ENCODE measurements at regions not wholly inside any gene's neighbourhood (a gene's known extent, or its start where the extent isn't known, plus 50 kb on each side); places are given as distances from the start of the nearest gene placed in this dataset.

GRCh38 chr11:113626736-113627135, 79.4 kb downstream of the TMPRSS5 start:
- Histone ChIP-seq H3K4me3 (replicated peaks; ENCODE audit: insufficient read depth, low read length) (no peak overlapping the region), H3K27me3 (ENCODE audit: insufficient read depth, poor library complexity, severe bottlenecking) (no peaks in the 10 kb centered on the region), H3K27ac (replicated peaks) (no peak overlapping the region)
- TF ChIP-seq POLR2AphosphoS5 (IDR thresholded peaks at IDR 0.05; ENCODE audit: low read depth) = no peak
- no peak for TF ChIP-seq GABPA (IDR thresholded peaks at IDR 0.05; ENCODE audit: low read depth)
- TF ChIP-seq CTCF (IDR thresholded peaks at IDR 0.05; ENCODE audit: insufficient read depth, low read length) = no peak
- TF ChIP-seq, protein P1, sequence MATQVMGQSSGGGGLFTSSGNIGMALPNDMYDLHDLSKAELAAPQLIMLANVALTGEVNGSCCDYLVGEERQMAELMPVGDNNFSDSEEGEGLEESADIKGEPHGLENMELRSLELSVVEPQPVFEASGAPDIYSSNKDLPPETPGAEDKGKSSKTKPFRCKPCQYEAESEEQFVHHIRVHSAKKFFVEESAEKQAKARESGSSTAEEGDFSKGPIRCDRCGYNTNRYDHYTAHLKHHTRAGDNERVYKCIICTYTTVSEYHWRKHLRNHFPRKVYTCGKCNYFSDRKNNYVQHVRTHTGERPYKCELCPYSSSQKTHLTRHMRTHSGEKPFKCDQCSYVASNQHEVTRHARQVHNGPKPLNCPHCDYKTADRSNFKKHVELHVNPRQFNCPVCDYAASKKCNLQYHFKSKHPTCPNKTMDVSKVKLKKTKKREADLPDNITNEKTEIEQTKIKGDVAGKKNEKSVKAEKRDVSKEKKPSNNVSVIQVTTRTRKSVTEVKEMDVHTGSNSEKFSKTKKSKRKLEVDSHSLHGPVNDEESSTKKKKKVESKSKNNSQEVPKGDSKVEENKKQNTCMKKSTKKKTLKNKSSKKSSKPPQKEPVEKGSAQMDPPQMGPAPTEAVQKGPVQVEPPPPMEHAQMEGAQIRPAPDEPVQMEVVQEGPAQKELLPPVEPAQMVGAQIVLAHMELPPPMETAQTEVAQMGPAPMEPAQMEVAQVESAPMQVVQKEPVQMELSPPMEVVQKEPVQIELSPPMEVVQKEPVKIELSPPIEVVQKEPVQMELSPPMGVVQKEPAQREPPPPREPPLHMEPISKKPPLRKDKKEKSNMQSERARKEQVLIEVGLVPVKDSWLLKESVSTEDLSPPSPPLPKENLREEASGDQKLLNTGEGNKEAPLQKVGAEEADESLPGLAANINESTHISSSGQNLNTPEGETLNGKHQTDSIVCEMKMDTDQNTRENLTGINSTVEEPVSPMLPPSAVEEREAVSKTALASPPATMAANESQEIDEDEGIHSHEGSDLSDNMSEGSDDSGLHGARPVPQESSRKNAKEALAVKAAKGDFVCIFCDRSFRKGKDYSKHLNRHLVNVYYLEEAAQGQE (IDR thresholded peaks at IDR 0.05; ENCODE audit: insufficient replicate concordance, low read depth) = no peak
- TF ChIP-seq SPI1 (IDR thresholded peaks at IDR 0.05; ENCODE audit: borderline replicate concordance, low read depth) = no peak
- DNase-seq (ENCODE audit: low read depth in 1 of 2, low spot score in 1 of 2) = no peak

- Histone ChIP-seq H3K27ac (replicated peaks) (no peak overlapping the region), H3K27me3 (ENCODE audit: insufficient read depth, poor library complexity, severe bottlenecking) (no peaks in the 10 kb centered on the region), H3K4me3 (replicated peaks; ENCODE audit: insufficient read depth, low read length) (no peak overlapping the region)
- no peak for DNase-seq (ENCODE audit: low read depth in 1 of 2, low spot score in 1 of 2)
- TF ChIP-seq GABPA (IDR thresholded peaks at IDR 0.05; ENCODE audit: low read depth) = no peak
Measured at GRCh38 chr11:113623114-113623513, 83.0 kb downstream of the TMPRSS5 start.

DNA sequence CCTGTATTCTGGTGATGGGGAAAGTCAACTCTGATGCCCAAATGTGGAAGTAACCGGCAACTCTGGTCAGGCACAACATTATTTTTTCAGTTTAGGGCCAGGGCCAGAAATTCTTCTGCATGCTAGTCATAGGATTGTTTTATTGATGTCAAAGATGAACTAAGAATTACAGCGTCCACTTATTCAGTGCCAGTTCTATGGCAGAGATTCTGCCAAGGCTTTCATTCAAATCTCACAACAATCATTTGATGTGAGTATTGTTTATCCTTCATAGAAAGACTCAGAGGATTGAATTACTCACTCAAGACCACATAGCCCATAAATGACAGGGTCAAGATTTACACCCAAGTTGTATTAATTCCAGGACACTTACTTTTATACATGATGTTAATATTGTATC, 87.7 kb downstream of the TMPRSS5 start:
- no peak overlapping the region for H3K27ac ChIP-seq (replicated peaks)
- H3K27me3 ChIP-seq (ENCODE audit: insufficient read depth, poor library complexity, severe bottlenecking) = no peaks in the 10 kb centered on the region
- DNase-seq (ENCODE audit: low read depth in 1 of 2, low spot score in 1 of 2) = no peak
- no peak overlapping the region for H3K4me3 ChIP-seq (replicated peaks; ENCODE audit: insufficient read depth, low read length)
- TF ChIP-seq SPI1 (IDR thresholded peaks at IDR 0.05; ENCODE audit: borderline replicate concordance, low read depth) (no peak), CTCF (IDR thresholded peaks at IDR 0.05; ENCODE audit: insufficient read depth, low read length) (no peak), GABPA (IDR thresholded peaks at IDR 0.05; ENCODE audit: low read depth) (no peak), POLR2AphosphoS5 (IDR thresholded peaks at IDR 0.05; ENCODE audit: low read depth) (no peak)
- TF ChIP-seq, protein P1 (IDR thresholded peaks at IDR 0.05; ENCODE audit: insufficient replicate concordance, low read depth) = no peak

GRCh38 chr11:113615773-113616172, 90.3 kb downstream of the TMPRSS5 start:
- TF ChIP-seq CTCF (IDR thresholded peaks at IDR 0.05; ENCODE audit: insufficient read depth, low read length) (no peak), SPI1 (IDR thresholded peaks at IDR 0.05; ENCODE audit: borderline replicate concordance, low read depth) (no peak)
- TF ChIP-seq, protein P1 (IDR thresholded peaks at IDR 0.05; ENCODE audit: insufficient replicate concordance, low read depth) = no peak
- Histone ChIP-seq H3K27me3 (ENCODE audit: insufficient read depth, poor library complexity, severe bottlenecking) (no peaks in the 10 kb centered on the region), H3K4me3 (replicated peaks; ENCODE audit: insufficient read depth, low read length) (no peak overlapping the region), H3K27ac (replicated peaks) (no peak overlapping the region)
- no peak for DNase-seq (ENCODE audit: low read depth in 1 of 2, low spot score in 1 of 2)

All from HL-60 (cell line).